Right atrium auricular region (tissue), 2 donors: ENCODE measurements at regions not wholly inside any gene's neighbourhood (a gene's known extent, or its start where the extent isn't known, plus 50 kb on each side); places are given as distances from the start of the nearest gene placed in this dataset.

Source experiments
- DNase-seq: peaks from one replicate; pipeline ENCODE4 v3.0.0-alpha.2; 2019; ENCODE audit warnings: low spot score
- H3K27ac ChIP-seq, 2 donors: fragments of 200-600 bp; sonication (generic); 1 replicate in 1 of 2; 2 replicates in 1 of 2; pipeline ENCODE4 v1.5.1; 2016 to 2019
- H3K27me3 ChIP-seq, 2 donors: fragments of 200-600 bp; sonication (generic); one replicate each; pipeline versions ENCODE4 v1.5.1 to v1.6.0; 2017 to 2019
- H3K36me3 ChIP-seq: fragments of 200-600 bp; sonication (generic); one replicate; pipeline ENCODE4 v1.5.1; 2016
- H3K4me1 ChIP-seq, 2 donors: fragments of 200-600 bp; sonication (generic); one replicate each; pipeline versions ENCODE4 v1.5.1 to v1.6.0; 2017 to 2019
- H3K4me3 ChIP-seq, 2 donors: fragments of 200-600 bp; sonication (generic); 1 replicate in 1 of 2; 2 replicates in 1 of 2; pipeline ENCODE4 v1.5.1; 2017 to 2019; ENCODE audit warnings: mild to moderate bottlenecking in 1 of 2, moderate library complexity in 1 of 2
- H3K9me3 ChIP-seq, 2 donors: fragments of 200-600 bp; sonication (generic); one replicate each; pipeline ENCODE4 v1.5.1; 2019
- TF ChIP-seq, protein P1 (sequence below), 2 donors: fragments of 200-600 bp; sonication (generic); IDR thresholded peaks; one replicate each; pipeline ENCODE4 v1.5.1; 2019; ENCODE audit warnings: antibody characterized with exemption in 2 of 2

DNA sequence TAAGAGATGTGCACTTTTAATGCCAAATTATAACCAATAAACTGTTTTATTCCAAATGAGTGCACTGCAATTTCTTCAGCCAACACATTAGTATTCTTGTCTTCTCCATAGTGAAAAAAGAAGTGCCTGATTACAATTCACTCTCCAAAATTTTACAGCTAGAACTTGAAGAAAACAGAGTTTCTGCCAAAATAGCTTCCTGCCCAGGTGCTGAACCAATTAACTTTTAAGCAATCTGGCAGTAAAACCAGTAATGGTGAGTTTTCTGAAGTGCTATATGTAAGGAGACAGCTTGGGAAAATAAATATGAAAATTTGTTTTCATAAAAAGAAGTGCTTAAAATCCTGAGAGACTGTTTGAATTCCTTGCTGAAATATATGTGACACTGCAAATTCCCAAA is 266.0 kb upstream of the NT5E start:
- H3K27me3 ChIP-seq: no peaks in the 10 kb centered on the region

DNA sequence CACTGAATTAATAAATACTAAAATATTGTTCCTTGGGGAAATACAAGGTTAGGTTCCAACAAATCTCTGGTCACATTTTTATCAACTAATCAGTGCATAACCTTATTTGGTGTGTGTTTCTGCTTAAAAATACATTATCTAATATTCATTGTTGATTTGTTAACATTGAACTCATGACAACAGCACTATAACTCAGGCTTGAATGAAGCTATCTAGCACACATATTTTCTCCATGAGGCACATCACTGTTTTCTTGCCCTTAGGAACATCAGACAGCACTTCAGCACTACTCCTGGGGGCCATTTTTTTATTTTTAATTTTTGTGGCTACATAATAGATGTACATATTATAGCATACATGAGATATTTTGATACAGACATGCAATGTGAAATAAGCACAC is 277.2 kb upstream of the NT5E start:
- H3K4me3 ChIP-seq: no peak overlapping the region
- peaks cover 0 to 9% of the 10 kb centered on the region in 2 donors for H3K9me3 ChIP-seq
- TF ChIP-seq, protein P1, sequence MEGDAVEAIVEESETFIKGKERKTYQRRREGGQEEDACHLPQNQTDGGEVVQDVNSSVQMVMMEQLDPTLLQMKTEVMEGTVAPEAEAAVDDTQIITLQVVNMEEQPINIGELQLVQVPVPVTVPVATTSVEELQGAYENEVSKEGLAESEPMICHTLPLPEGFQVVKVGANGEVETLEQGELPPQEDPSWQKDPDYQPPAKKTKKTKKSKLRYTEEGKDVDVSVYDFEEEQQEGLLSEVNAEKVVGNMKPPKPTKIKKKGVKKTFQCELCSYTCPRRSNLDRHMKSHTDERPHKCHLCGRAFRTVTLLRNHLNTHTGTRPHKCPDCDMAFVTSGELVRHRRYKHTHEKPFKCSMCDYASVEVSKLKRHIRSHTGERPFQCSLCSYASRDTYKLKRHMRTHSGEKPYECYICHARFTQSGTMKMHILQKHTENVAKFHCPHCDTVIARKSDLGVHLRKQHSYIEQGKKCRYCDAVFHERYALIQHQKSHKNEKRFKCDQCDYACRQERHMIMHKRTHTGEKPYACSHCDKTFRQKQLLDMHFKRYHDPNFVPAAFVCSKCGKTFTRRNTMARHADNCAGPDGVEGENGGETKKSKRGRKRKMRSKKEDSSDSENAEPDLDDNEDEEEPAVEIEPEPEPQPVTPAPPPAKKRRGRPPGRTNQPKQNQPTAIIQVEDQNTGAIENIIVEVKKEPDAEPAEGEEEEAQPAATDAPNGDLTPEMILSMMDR (IDR thresholded peaks at IDR 0.05): no peak
- H3K4me1 ChIP-seq: no peaks in the 10 kb centered on the region
- DNase-seq: no peak
- no peaks in the 10 kb centered on the region for H3K36me3 ChIP-seq
- H3K27ac ChIP-seq: no peak overlapping the region
- no peaks in the 10 kb centered on the region for H3K27me3 ChIP-seq

More for the DNA sequence above, 266.0 kb upstream of the NT5E start:
- no peak for DNase-seq
- no peaks in the 10 kb centered on the region for H3K36me3 ChIP-seq
- no peaks in the 10 kb centered on the region for H3K4me1 ChIP-seq
- no peaks in the 10 kb centered on the region for H3K9me3 ChIP-seq
- TF ChIP-seq, protein P1 (IDR thresholded peaks at IDR 0.05): no peak
- no peak overlapping the region for H3K27ac ChIP-seq
- H3K4me3 ChIP-seq: no peak overlapping the region

DNA sequence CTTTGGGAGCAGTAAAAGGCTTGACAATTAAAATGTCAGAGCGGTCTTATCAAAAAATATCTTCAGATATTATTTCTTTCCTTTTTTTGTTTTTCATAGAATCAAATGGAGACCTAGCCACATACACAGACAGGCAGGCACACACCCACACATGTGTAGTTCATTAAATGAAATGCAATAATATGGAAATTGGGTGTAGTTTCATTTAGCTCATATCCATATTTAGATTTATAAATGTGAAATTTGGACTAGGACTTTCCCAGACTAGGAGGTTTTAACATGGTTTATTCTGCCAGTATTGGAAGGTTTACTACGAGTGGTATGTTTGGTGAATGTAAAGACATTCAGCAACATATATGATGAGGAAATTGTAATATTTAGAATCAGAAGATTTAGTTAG is 277.7 kb upstream of the NT5E start:
- DNase-seq: no peak
- Histone ChIP-seq H3K27ac (no peak overlapping the region), H3K4me1 (no peaks in the 10 kb centered on the region), H3K36me3 (no peaks in the 10 kb centered on the region), H3K9me3 (peaks cover 0 to 9% of the 10 kb centered on the region in 2 donors), H3K4me3 (no peak overlapping the region), H3K27me3 (no peaks in the 10 kb centered on the region)
- TF ChIP-seq, protein P1 (IDR thresholded peaks at IDR 0.05): no peak

DNA sequence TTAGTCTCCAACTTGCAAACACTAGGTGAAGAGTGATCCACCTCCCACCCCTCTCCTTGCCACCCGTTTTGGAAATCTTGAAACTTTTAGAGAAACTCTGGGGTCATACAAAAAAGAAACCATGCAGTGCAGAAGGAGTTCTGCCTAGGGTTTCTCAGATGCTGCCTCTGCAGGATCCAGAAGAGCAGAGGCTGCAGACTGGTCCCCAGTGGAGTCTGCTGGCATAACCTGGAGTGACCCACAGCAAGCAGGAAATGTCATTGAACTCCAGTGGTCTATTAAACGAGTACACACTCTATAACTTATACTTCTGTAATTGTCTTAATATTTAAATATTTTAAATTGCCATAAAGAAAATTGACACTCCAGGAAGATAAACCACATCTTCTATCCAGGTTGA is 280.7 kb upstream of the NT5E start:
- Histone ChIP-seq H3K27me3 (no peaks in the 10 kb centered on the region), H3K9me3 (no peaks in the 10 kb centered on the region), H3K4me3 (no peak overlapping the region), H3K27ac (no peak overlapping the region), H3K4me1 (no peaks in the 10 kb centered on the region), H3K36me3 (no peaks in the 10 kb centered on the region)
- no peak for DNase-seq
- TF ChIP-seq, protein P1 (IDR thresholded peaks at IDR 0.05): no peak

DNA sequence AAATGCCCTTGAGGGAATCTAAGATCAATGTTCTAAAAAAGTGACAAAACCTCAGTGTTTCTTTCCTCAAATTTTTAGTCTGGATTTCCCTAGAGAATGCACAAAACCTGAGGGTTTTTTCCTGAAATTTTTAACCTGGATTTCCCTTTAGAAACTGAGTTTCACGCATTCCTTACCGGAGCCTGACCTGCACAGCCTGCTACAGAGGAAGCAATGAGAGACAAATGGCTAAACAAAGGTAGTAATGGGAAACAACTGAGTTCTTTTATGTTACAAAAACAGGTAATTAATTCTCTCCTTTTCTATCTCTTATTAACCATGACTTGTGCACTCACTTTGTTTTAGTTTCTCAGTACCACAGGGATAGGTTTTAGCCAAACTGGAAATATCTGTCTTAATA is 281.7 kb upstream of the NT5E start:
- Histone ChIP-seq H3K36me3 (no peaks in the 10 kb centered on the region), H3K9me3 (no peaks in the 10 kb centered on the region), H3K4me3 (no peak overlapping the region), H3K4me1 (no peaks in the 10 kb centered on the region), H3K27me3 (no peaks in the 10 kb centered on the region), H3K27ac (no peak overlapping the region)
- no peak for DNase-seq
- TF ChIP-seq, protein P1 (IDR thresholded peaks at IDR 0.05): no peak

DNA sequence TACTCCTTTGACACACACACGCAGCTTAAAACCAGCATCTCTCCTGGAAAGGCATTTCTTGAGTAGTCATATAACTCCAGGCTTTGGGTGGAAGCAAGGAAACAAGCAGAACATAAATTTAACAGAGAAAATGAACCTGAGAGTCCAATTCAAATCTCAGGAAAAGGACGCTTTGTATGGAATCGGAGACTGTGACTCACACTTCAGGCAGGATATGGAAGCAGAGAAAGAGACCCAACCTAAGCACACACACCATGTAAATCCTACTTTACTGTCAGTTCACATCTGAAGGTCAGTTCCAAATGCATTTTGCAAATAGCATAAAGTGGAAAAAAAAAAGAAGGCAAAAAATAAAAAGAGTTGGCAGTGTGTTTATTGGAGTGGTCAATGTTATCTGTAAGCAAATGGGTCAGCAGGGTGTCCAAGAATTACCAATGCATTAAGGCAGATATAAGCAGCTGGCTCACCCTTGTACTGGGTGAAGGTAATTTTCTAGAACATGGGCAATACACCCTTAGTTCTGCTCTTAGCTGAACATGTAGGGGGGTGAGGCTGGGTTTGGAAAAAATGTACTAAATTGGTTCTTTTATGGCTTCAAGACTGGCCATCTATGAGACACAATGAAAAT is 283.7 kb upstream of the NT5E start:
- Histone ChIP-seq H3K27ac (no peak overlapping the region), H3K4me3 (no peak overlapping the region), H3K9me3 (no peaks in the 10 kb centered on the region), H3K36me3 (no peaks in the 10 kb centered on the region), H3K4me1 (no peaks in the 10 kb centered on the region), H3K27me3 (no peaks in the 10 kb centered on the region)
- no peak for DNase-seq
- TF ChIP-seq, protein P1 (IDR thresholded peaks at IDR 0.05): no peak
